ENCODE measurements at regions not wholly inside any gene's neighbourhood (a gene's known extent, or its start where the extent isn't known, plus 50 kb on each side); places are given as distances from the start of the nearest gene placed in this dataset.
A peak's percentile ranks its signal among the peaks of the same experiment; 100 is the strongest.

- TF ChIP-seq CTCF (IDR thresholded peaks at IDR 0.05) (peak; percentile 99), EZH2phosphoT487 (IDR thresholded peaks at IDR 0.05) (no peak)
- peak overlapping the region; percentile 71 for H2AFZ ChIP-seq (replicated peaks)
- H3K4me2 ChIP-seq, result no peak overlapping the region
- H3K9me3 ChIP-seq (ENCODE audit: low read depth), result no peaks in the 10 kb centered on the region
- H3K4me1 ChIP-seq, result no peaks in the 10 kb centered on the region
- no peak overlapping the region for H3K9ac ChIP-seq
- peaks cover 7% of the 10 kb centered on the region for H3K4me1 Mint-ChIP-seq
- no peaks in the 10 kb centered on the region for H3K36me3 Mint-ChIP-seq
- H3K27ac Mint-ChIP-seq, result peak overlapping the region; percentile 67
- no peaks in the 10 kb centered on the region for H3K79me2 ChIP-seq (ENCODE audit: low read depth)
- peaks cover 3% of the 10 kb centered on the region for H3K27me3 Mint-ChIP-seq (ENCODE audit: insufficient read depth, low read depth)
- H3F3A ChIP-seq (ENCODE audit: low read depth), result no peaks in the 10 kb centered on the region
- H3K4me3 ChIP-seq, result no peak overlapping the region
- no peaks in the 10 kb centered on the region for H4K20me1 ChIP-seq (ENCODE audit: low read depth)
- no peaks in the 10 kb centered on the region for H3K27me3 ChIP-seq
- H3K36me3 ChIP-seq, result no peaks in the 10 kb centered on the region
- no peaks in the 10 kb centered on the region for H3K9me3 Mint-ChIP-seq
- H3K4me3 Mint-ChIP-seq, result no peak overlapping the region
- H3K27ac ChIP-seq, result no peak overlapping the region
- peak; percentile 90 for DNase-seq (ENCODE audit: low spot score)
Measured at GRCh38 chr10:28381903-28382347, 79.1 kb upstream of the MPP7 start.

GRCh38 chr10:28382525-28383269 lies 79.8 kb upstream of the MPP7 start:
- Mint-ChIP-seq H3K27ac (no peak overlapping the region), H3K4me3 (no peak overlapping the region), H3K9me3 (no peaks in the 10 kb centered on the region), H3K36me3 (no peaks in the 10 kb centered on the region), H3K4me1 (peaks cover 7% of the 10 kb centered on the region), H3K27me3 (ENCODE audit: insufficient read depth, low read depth) (peaks cover 5% of the 10 kb centered on the region)
- Histone ChIP-seq H3K9ac (no peak overlapping the region), H3K27ac (no peak overlapping the region), H3F3A (ENCODE audit: low read depth) (no peaks in the 10 kb centered on the region), H3K4me3 (no peak overlapping the region), H2AFZ (replicated peaks) (peak overlapping the region; percentile 71), H3K27me3 (no peaks in the 10 kb centered on the region), H3K4me2 (no peak overlapping the region), H3K4me1 (no peaks in the 10 kb centered on the region), H3K9me3 (ENCODE audit: low read depth) (no peaks in the 10 kb centered on the region), H3K79me2 (ENCODE audit: low read depth) (no peaks in the 10 kb centered on the region), H4K20me1 (ENCODE audit: low read depth) (no peaks in the 10 kb centered on the region), H3K36me3 (no peaks in the 10 kb centered on the region)
- no peak for TF ChIP-seq CTCF (IDR thresholded peaks at IDR 0.05)
- no peak for TF ChIP-seq EZH2 (IDR thresholded peaks at IDR 0.05)
- TF ChIP-seq EZH2phosphoT487 (IDR thresholded peaks at IDR 0.05), result no peak
- no peak for DNase-seq (ENCODE audit: low spot score)

GRCh38 chr10:28384557-28384956 lies 81.7 kb upstream of the MPP7 start:
- no peaks in the 10 kb centered on the region for H3K9me3 Mint-ChIP-seq
- Histone ChIP-seq H2AFZ (replicated peaks) (no peak overlapping the region), H3K27me3 (no peaks in the 10 kb centered on the region), H3K4me1 (no peaks in the 10 kb centered on the region), H4K20me1 (ENCODE audit: low read depth) (no peaks in the 10 kb centered on the region), H3K27ac (no peak overlapping the region), H3F3A (ENCODE audit: low read depth) (no peaks in the 10 kb centered on the region), H3K36me3 (no peaks in the 10 kb centered on the region), H3K4me3 (no peak overlapping the region), H3K9ac (no peak overlapping the region), H3K4me2 (no peak overlapping the region), H3K9me3 (ENCODE audit: low read depth) (no peaks in the 10 kb centered on the region), H3K79me2 (ENCODE audit: low read depth) (no peaks in the 10 kb centered on the region)
- no peak overlapping the region for H3K4me3 Mint-ChIP-seq
- DNase-seq (ENCODE audit: low spot score), result no peak
- TF ChIP-seq CTCF (IDR thresholded peaks at IDR 0.05), result no peak
- TF ChIP-seq EZH2 (IDR thresholded peaks at IDR 0.05), result no peak
- no peak for TF ChIP-seq EZH2phosphoT487 (IDR thresholded peaks at IDR 0.05)
- peaks cover 9% of the 10 kb centered on the region for H3K27me3 Mint-ChIP-seq (ENCODE audit: insufficient read depth, low read depth)
- no peaks in the 10 kb centered on the region for H3K36me3 Mint-ChIP-seq
- peaks cover 7% of the 10 kb centered on the region for H3K4me1 Mint-ChIP-seq
- H3K27ac Mint-ChIP-seq, result no peak overlapping the region

Data from neural progenitor cell (in vitro differentiated cells).